Stimulated activated CD8-positive, alpha-beta memory T cell treated with anti-CD3 and anti-CD28 coated beads, Interleukin-4, amount 100 ng/mL, for 1 hour (primary cell): ENCODE measurements at regions not wholly inside any gene's neighbourhood (a gene's known extent, or its start where the extent isn't known, plus 50 kb on each side); places are given as distances from the start of the nearest gene placed in this dataset.

Source experiments
- DNase-seq, 2 donors: peaks; one replicate each; pipeline ENCODE4 v3.0.0-alpha.2; 2020; ENCODE audit warnings: low read depth in 2 of 2, low spot score in 1 of 2

DNA sequence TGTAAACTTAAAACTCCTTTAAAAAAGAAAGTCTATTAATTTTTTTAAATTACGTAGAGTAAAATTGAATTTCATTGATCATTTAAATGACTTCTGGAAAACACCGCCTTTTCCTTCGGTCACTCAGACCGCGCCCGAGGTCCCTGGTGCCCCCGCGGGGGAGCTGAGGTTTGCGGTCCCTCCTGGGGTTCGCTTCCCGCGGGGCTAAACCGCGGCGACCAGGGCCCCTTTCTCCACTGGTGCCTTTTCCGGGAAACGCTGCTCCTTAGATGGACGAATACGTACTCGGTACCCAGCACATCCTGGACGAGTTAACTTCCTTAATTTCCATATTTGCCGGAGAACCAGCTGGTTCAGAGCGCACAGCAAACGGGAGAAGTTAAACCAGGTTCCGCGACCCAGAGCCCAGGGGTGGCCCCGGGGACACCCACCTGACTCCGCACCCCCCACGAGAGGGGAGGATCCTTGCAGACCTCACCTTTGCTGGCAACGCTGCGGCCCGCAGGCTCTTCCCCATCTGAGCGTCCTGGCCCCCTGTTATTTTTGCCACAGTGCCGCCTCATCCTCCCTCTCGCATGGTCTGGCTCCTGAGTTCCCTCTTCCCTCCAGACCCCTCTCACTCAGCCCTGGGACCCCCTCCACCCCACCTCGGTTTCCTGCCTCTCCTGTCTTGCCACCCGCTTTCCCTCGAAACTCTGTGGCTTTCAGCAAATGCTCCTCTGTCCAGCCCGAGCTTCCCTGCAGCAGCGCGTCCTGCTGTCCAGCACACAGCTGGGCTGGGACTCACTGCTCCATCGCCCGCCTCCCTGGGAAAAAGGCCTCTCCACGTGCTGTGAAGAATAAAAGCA, 420.0 kb upstream of the MYT1L start:
- DNase-seq = no peak

DNA sequence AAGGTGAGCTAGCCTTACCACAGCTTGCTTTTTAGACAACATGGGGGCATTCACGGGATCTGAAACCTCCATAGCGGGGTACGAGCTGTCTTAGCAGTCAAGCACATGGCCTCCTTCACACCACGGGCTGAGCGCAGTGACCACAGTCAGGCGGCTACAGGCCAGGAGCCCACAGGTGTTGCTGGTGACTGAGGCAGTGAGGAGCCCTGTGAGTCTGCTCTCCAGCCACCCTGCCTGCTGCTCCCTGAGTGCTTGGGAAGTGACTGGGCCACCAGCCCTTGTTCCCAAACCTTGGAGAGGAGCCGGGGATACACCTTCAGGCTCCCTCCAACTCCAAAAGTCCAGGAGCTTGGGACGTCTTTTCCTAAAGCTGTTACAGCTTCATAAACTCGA, 418.1 kb upstream of the MYT1L start:
- no peak for DNase-seq

DNA sequence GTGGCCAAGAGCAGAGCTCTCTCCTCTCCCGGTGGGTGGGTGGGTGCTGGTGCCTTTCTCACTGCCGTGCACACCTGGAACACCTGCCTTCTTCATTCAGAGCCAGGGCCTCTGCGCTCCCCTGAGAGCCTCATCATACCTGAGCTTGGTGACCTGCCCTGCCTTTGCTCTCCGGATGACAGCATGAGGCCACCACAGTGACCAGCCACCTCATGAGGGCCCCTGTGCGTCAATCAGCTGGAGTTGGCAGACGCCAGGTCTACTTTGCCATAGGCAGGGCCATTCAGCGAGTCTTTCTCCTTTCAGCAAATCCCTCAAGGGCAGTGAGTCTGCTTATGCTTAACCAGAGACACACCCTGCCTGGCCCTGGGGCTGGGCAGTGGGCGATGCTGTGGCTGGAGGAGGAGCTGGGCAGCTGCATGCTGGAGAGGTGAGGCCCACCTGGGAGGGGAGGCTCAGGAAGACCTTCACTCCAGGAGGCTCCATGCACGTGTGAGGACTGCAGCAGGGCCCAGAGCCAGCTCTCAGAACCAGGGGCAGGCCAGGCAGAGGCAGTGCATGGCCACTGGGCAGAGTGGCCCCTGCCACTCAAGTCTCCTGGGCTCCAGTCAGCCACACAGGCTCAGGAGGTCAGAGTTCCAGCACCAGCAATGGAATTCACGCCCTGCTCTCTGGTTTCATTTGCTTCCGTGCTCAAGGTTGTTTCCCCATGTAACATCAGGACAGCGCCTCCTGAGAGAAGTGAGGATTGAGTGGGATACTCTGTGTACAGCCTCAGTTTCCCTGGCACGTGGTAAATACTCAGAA, 417.5 kb upstream of the MYT1L start:
- DNase-seq = no peak

DNA sequence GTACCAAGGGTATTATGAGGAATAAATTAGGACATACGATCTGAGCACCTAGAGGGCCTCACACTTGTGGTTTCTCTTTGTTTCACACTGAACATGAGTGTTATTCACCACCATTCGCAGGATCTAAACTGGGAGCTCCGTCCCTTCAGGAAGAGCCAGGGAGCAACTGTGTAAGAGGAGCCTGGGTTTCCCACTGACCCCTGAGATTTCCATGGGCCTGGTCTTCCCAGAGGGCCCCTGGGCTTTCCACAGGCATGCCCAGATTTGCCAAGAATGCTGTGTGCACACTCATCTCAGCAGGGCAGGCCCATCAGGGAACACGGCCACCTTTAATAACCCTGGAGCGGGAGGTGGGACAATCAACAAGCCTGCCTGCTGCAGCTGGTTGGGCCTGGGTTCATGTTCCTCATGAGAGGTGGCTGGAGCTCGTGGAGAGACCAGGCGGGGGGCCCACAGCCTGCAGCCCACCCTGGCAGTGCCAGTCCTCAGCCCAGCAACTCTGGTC, 416.8 kb upstream of the MYT1L start:
- DNase-seq = no peak

DNA sequence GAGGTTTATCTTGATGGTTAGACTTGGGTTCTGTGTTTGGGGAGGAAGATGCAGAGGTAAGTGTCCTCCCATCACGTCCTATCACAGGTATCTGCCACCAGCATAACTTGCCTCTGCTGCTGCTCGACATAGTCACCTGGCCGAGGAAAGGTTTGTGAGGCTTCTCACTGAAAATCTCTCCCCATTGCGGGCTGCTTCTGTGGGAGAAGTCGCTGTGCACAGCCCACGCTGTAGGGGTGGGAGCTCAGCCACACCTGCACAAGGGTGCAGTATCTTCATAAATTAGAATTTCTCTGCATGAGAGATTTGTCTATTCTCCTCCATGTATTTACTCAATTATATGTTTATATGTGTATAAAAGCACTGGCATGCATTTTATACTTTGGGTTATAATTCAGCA, 415.7 kb upstream of the MYT1L start:
- no peak for DNase-seq

DNA sequence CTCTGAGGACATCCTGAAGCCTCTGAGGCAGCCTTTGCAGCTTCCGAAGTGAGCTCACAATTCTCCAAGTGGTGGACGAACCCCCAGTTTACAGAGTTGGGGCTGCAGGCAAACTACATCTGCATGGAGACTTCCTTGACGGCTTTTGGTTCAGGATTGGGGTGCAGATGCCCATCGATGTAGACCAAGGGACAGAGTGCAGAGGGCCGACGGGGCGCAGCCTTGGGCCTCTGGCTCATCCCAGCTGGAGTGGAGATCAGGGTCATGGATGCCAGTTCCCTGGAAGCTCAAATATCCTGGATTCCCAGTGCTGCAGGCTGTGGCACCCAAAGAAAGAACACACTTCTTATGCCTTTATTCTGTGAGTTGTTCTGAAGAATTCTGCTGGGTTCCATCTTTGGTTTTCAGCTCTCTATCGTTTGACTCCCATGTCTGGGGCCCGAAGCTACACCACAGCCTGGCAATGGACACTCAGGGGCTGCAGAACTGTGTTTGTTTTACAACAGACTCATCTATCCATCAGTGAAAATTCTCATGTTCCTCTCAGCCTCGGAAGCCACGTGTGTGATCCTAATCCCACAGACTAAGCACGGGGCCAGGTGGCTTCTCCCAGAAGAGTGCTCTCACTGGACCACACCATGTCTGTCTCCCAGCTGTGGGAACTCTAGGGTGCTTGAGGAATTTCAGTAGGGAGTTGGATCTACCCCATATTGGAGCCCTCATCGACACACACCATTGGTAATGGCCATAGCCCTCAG, 414.1 kb upstream of the MYT1L start:
- no peak for DNase-seq

DNA sequence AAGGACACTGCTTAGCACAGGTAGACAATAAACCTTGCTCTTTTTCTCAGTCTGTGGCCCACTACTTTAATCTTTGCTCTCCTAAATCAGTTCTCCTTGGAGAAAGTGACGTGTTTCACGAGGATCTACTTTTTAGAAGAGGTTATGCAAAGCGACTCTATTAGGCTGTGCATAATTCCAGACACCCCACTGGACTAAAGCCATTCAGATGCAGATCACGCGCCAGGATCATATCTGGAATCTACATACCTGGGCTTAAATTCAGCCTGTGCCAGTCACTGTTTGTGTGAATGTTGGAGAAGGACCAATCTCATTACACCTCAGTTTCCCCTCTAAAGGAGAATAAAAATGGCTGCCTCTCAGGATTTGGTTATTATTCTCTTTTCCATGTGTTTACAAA, 413.0 kb upstream of the MYT1L start:
- no peak for DNase-seq

DNA sequence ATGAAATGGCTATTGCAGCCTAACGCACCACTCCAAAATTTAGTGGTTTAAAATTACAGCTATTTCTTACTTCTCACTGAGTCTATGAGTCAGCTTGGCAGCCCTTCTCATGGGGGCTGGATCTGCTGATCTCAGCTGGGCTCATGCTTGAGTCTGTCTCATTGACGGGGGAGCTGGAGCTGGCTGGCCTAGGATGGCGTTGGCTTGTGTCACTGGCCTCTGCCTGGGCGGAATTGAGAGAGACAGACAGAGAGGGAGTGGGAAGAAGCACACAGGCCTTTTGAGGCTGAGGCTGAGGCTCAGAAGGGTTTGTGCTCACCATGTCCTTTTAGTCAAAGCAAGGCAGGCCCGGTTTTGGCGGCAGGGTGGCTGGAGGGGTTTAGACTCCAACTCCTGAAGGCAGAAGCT, 412.1 kb upstream of the MYT1L start:
- DNase-seq = no peak

DNA sequence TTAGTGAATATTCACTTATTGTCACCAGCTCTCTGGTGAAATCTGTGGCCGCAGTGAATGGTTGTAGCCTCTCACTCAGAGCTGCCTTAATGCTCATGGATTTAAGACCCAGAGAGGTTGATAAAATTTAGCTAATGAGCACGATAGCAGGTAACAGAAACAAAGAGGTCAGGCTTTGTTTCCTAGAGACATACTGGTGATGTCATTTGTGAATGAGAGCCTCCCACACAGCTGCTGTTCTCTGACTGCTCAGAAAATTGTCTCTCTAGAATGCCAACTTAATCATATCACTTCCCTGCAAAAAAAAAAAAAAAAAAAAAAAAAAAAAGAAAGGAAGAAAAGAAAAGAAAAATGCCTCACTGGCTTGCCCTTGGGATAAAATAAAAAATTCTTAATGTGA, 411.7 kb upstream of the MYT1L start:
- DNase-seq = no peak

DNA sequence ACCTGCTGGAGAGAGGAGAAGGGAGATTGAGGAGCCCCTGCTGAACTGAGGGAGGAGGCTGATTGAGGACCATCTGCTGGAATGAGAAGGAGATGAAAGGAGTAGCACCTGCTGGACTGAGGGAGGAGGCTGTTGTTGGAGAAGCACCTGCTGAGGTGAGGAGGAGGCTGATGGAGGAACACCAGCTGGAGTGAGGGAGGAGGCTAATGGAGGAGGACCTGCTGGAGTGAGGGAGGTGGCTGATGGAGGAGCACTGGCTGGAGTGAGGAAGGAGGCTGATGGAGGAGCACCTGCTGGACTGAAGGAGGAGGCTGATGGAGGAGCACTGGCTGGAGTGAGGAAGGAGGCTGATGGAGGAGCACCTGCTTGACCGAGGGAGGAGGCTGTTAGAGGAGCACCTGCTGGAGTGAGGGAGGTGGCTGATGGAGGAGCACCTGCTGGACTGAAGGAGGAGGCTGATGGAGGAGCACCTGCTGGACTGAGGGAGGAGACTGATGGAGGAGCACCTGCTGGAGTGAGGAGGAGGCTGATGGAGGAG, 409.2 kb upstream of the MYT1L start:
- no peak for DNase-seq

DNA sequence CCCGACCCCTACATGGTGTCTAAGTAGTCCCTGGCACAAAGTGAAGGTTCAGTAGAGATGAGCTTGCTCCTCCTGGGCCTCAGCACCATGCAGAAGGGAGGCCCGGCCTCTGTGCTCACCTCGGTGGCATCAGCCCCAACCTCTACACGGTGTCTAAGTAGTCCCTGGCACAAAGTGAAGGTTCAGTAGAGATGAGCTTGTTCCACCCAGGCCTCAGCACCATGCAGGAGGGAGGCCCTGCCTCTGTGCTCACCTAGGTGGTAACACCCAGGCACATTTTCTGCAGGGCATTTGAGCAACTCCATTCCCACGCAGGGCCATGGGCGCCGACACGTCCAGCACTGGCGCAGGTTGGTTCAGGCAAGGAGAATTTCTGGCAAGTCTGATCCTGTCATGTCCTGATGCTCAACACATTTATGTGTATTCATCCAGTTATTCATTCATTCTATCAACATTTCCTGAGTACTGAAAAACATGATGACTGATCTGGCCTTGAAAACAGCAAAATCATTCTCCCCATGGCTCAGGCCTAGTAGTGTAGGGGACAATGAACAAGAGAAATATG, 408.2 kb upstream of the MYT1L start:
- DNase-seq = no peak

DNA sequence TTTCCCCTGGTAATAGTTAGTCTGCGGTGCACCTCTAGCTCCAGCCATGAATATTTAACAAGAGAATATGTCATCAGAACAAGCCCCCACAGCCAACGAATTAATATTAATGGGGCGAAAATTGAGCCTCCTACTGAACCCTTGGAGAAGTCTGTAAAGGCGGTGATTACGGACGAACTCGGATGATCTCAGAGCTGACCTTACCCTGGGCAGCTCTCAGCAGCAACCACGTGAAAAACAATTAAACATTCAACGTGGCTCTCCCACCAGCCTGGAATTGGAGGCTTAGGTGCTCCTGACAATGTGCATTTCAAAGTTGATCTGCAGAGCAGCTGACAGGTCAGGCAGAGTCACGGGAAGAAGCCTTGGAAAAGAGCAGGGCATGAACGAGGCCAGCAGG, 407.6 kb upstream of the MYT1L start:
- DNase-seq = no peak

DNA sequence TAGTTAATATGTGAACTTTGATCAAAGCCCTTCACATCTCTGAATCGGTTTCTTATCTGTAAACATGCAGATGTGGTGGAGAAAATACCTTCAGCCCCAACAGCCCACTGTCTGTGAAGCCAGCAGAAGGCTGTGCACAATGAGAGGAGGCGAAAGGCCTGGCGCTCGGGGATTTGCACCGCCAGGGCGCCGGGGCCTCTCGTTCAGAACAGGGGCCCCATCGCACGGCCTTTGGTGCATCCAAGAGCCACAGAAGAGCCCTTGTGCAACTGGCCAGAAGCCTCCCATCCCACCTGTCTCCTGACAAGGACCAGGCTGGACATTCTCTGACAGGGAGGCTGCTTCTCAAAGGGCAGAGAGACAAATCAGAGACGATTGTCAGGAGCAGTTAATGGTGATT, 407.2 kb upstream of the MYT1L start:
- DNase-seq = no peak

DNA sequence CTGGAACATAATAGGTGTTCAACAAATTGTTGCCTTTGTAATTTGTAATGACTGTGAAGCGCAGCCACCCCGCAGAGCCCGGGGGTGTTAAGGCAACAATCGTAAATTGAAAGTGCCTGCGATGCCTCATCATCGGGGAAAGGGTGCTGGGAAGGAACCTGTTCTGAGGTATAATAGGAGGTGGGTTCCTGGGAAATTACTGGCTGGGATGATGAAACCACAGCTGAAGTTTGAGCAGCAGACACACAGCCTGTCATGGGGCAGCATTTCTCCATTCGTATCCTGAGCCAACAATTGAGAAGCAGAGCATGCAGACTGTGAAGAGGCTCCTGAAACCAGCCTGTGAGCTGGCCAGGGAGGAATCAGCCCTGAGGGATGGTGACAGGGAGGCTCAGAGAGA, 404.0 kb upstream of the MYT1L start:
- DNase-seq = no peak

DNA sequence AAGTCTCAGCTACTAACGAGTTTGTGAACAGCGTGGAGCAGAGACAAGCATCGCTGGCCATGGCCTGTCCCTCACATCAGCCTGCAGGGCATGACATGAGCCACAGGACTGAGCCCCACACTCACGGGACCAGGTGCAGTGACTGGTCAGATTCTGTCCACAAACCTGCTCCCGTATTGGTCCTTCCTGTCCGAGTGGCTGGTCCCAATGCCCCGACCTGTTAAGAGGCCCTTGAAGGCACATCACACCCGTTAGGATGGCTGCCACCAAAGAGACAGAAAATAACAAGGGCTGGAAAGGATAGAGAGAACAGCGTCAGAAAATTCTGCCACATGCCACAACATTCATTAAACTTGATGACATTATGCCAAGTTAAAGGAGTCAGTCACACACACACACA, 403.2 kb upstream of the MYT1L start:
- no peak for DNase-seq

DNA sequence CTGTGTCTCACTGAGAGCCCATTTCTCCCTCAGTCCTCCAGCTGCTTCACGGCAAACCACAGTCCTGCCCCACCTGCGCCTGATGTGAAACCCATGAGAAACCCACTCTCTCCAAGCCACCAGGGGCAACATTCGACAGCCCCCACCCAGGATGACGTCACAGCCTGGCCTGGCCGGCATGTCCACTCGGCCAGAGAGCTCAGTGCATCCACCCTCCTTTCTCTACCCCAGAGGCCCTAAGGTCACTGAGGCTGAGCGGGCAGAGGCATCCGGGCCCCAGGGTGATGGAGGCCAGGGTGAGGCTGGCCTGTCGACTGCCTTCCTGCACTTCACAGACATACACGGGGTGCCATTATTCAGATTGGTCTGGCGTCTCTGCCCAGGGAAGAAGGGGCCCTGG, 402.7 kb upstream of the MYT1L start:
- no peak for DNase-seq

DNA sequence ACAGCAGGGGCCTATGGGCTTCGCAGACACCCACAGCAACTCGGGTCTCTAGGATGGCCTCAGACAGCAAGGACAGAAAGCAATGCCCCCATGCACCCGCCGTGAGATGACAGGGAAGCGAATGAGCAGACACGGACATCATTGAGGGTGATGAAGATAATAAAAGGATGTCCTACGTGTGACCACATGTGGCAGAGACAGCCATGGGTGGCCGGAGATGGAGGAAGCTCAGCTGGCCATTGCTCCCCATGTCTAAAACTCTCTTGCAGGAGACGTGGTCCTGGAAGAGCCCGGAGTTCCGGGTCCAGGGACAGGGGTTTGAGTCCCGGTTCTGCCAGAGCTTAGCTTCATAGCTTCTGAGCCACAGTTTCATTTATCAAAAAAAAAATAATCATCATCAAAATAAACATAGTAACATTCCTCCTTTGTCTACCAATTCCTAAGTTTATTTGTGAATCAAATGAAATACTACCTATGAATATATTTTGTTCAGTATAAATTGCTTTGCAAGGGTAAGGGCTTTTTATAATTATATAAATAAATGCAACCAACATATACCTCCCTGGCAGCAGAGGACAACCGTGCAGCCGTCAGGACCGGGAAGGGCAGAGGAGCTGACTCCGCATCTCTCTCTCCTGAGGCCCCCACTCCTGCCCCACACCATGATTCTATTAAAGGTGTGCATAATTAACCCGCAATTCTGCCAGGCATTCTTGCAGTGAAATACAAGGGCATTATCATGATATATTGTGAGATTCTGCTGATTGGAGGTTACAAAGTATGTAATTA, 401.4 kb upstream of the MYT1L start:
- no peak for DNase-seq

DNA sequence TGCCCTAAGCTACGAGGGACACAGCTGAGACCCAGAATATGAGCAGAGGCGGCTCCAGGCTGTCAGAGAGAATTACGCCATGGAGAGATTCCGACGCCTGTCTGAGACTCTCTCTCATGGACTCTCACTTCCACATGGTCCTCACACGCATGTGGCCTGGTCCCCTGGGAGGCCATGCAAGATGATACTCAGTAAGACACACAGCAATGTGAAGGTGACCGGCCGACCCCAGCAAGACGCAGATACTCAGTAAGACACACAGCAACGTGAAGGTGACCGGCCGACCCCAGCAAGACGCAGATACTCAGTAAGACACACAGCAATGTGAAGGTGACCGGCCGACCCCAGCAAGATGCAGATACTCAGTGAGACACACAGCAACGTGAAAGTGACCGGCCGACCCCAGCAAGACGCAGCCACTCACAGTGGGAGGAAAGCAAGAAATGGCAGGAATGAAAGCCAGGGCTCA, 400.8 kb upstream of the MYT1L start:
- DNase-seq = no peak

DNA sequence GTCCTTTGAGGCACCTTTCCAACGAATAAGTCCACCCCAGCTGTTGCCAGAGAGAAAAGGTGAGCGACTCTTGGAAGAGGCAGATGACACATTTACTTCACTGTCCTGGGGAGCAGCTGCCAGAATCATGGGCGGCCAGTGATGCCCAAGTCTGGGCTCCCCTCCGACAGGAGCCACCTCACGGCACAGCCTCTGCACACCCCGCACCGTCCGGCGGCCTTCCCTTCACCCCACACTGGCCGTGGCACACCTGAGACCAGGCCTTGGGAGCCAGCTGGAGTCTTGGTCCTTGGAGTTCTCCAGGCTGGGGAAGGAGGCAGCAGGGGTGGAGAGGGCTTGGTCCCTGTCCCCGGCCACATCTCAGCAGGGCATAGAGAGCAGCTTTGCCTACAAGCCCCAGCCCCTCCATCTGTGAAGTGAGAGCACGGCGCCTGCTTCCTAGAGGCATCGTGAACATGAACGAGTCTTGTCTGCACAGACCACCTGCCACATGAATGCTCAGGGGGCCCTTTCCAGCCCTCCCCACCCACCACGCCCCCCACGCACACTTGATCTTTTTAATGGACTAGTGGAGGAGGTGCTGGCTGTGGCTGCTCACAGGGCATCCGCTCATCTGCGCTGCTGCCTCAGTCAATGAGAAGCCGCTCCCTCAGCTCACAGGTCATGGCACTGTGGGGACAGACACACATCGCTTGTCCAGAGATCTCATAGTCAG, 400.2 kb upstream of the MYT1L start:
- DNase-seq = no peak
